Trophoblast cell (in vitro differentiated cells and primary cell): ENCODE measurements at regions not wholly inside any gene's neighbourhood (a gene's known extent, or its start where the extent isn't known, plus 50 kb on each side); places are given as distances from the start of the nearest gene placed in this dataset.

Experiments used
- DNase-seq, 2 donors: peaks; one replicate each; pipeline ENCODE4 v3.0.0-alpha.2; 2016
- H2AFZ ChIP-seq: 2 replicates; pipeline ENCODE4 v1.6.1; 2013; ENCODE audit warnings: low read length, moderate library complexity, mild to moderate bottlenecking; ENCODE audit not compliant: insufficient read depth, poor library complexity
- H2AK5ac ChIP-seq: 2 replicates; pipeline ENCODE4 v1.6.1; 2013; ENCODE audit warnings: mild to moderate bottlenecking, low read length
- H2BK120ac ChIP-seq: 2 replicates; pipeline ENCODE4 v1.6.1; 2013; ENCODE audit warnings: low read length, mild to moderate bottlenecking, moderate library complexity; ENCODE audit not compliant: insufficient read depth, poor library complexity
- H2BK12ac ChIP-seq: 2 replicates; pipeline ENCODE4 v1.6.1; 2013; ENCODE audit warnings: mild to moderate bottlenecking, low read length, moderate library complexity
- H2BK5ac ChIP-seq: 2 replicates; pipeline ENCODE4 v1.6.1; 2013; ENCODE audit warnings: low read length, low read depth, moderate library complexity, mild to moderate bottlenecking; ENCODE audit not compliant: poor library complexity
- H3K14ac ChIP-seq: 2 replicates; pipeline ENCODE4 v1.6.1; 2013; ENCODE audit warnings: mild to moderate bottlenecking, low read length
- H3K18ac ChIP-seq: 2 replicates; pipeline ENCODE4 v1.6.1; 2013; ENCODE audit warnings: mild to moderate bottlenecking, low read length
- H3K23ac ChIP-seq: 2 replicates; pipeline ENCODE4 v1.6.1; 2013; ENCODE audit warnings: low read length
- H3K27ac ChIP-seq: 2 replicates; pipeline ENCODE4 v1.5.1; 2013; ENCODE audit warnings: low read depth, mild to moderate bottlenecking, inconsistent platforms, low read length, moderate library complexity
- H3K27me3 ChIP-seq: 2 replicates; pipeline ENCODE4 v1.6.1; 2013; ENCODE audit warnings: inconsistent platforms, mild to moderate bottlenecking, low read length, moderate library complexity; ENCODE audit not compliant: insufficient read depth
- H3K36me3 ChIP-seq, 2 experiments: 1 replicate in 1 of 2; 2 replicates in 1 of 2; pipeline ENCODE4 v1.6.1; 2013; ENCODE audit warnings: low read length in 2 of 2, mild to moderate bottlenecking in 2 of 2, moderate library complexity in 1 of 2; ENCODE audit not compliant: insufficient read depth in 2 of 2, control insufficient read depth in 1 of 2
- H3K4ac ChIP-seq: 2 replicates; pipeline ENCODE4 v1.6.1; 2013; ENCODE audit warnings: low read depth, mild to moderate bottlenecking, low read length, moderate library complexity
- H3K4me1 ChIP-seq, 2 experiments: 1 replicate in 1 of 2; 2 replicates in 1 of 2; pipeline ENCODE4 v1.6.1; 2013; ENCODE audit warnings: low read length in 2 of 2, mild to moderate bottlenecking in 2 of 2, moderate library complexity in 1 of 2; ENCODE audit not compliant: insufficient read depth in 2 of 2, control insufficient read depth in 1 of 2
- H3K4me2 ChIP-seq: 2 replicates; pipeline ENCODE4 v1.6.1; 2013; ENCODE audit warnings: inconsistent platforms, mild to moderate bottlenecking, low read length, moderate library complexity
- H3K4me3 ChIP-seq: 2 replicates; pipeline ENCODE4 v1.5.1; 2013; ENCODE audit warnings: mild to moderate bottlenecking, low read depth, low read length, inconsistent platforms
- H3K79me1 ChIP-seq: one replicate; pipeline ENCODE4 v1.6.1; 2013; ENCODE audit warnings: low read length
- H3K79me2 ChIP-seq: 2 replicates; pipeline ENCODE4 v1.6.1; 2013; ENCODE audit warnings: low read length, mild to moderate bottlenecking; ENCODE audit not compliant: control insufficient read depth, insufficient read depth, poor library complexity
- H3K9ac ChIP-seq: 2 replicates; pipeline ENCODE4 v1.6.1; 2013; ENCODE audit warnings: mild to moderate bottlenecking, low read length
- H3K9me3 ChIP-seq: 2 replicates; pipeline ENCODE4 v1.6.1; 2013; ENCODE audit warnings: low read depth, mild to moderate bottlenecking, control low read depth, inconsistent platforms, low read length; ENCODE audit not compliant: insufficient read depth
- H4K12ac ChIP-seq: 2 replicates; pipeline ENCODE4 v1.6.1; 2013; ENCODE audit warnings: low read depth, mild to moderate bottlenecking, low read length, moderate library complexity
- H4K8ac ChIP-seq: 2 replicates; pipeline ENCODE4 v1.6.1; 2013; ENCODE audit warnings: low read depth, mild to moderate bottlenecking, low read length, moderate library complexity
- H4K91ac ChIP-seq: one replicate; pipeline ENCODE4 v1.6.1; 2013; ENCODE audit warnings: low read depth, mild to moderate bottlenecking, low read length, moderate library complexity
- WGBS: extraction: QIAGEN DNeasy Blood & Tissue Kit; methylation state at CpG from one replicate; pipeline ENCODE4 v1.1.7; 2013; ENCODE audit warnings: missing lambda C conversion rate; ENCODE audit not compliant: insufficient read length, insufficient coverage; ENCODE audit errors: extremely low coverage; 5-methylcytosine and 5-hydroxymethylcytosine counted together

DNA sequence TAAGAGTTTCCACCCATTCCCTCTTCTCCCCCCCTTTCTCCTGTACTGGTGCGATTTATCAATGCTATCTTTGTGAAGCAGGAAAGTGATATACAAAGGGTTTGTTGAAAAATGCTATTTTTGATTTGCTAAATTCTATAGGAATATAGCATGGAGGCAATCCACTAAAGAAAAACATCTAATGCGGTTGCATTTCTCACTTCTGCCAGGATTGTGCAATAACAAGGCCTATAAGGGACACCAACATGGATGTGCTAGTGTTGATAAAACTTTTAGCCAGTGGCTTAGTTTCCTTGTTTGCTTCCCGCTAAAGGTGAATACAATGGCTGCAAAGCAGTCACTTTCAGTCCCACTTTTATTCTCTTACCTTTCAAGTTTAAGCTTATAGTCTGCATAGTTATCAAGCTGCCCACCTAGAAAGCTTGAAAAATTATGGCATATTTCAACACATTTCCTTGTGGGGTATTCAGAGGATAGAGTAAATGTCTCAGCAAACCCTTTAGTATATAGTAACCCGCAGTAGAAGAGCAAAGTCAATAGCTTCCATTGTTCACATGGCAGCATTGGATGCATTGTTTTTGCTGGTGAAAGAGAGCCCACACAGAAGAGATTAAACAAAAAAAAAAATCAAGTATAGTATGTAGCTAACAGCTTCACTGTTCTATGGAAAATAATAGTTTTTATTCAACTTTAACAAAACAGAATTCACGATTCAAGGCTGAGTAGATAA is 674.6 kb upstream of the SEMA6A start:
- no peak overlapping the region for H4K91ac ChIP-seq
- H2AFZ ChIP-seq, result no peak overlapping the region
- H2BK12ac ChIP-seq, result no peak overlapping the region
- H3K4me3 ChIP-seq, result no peak overlapping the region
- H4K8ac ChIP-seq, result no peak overlapping the region
- H3K9ac ChIP-seq, result no peak overlapping the region
- no peak overlapping the region for H3K23ac ChIP-seq
- no peak overlapping the region for H3K14ac ChIP-seq
- H3K9me3 ChIP-seq, result no peaks in the 10 kb centered on the region
- WGBS, result no CpG with 5 or more reads among the region's 5 CpGs
- no peak overlapping the region for H2BK5ac ChIP-seq
- no peaks in the 10 kb centered on the region for H3K27me3 ChIP-seq
- H2BK120ac ChIP-seq, result no peak overlapping the region
- no peak overlapping the region for H3K4ac ChIP-seq
- H3K4me1 ChIP-seq, result no peaks in the 10 kb centered on the region
- no peak overlapping the region for H3K18ac ChIP-seq
- no peak overlapping the region for H4K12ac ChIP-seq
- DNase-seq, result no peak
- no peak overlapping the region for H2AK5ac ChIP-seq
- no peak overlapping the region for H3K4me2 ChIP-seq
- no peak overlapping the region for H3K27ac ChIP-seq
- no peaks in the 10 kb centered on the region for H3K79me1 ChIP-seq
- H3K79me2 ChIP-seq, result no peaks in the 10 kb centered on the region
- no peaks in the 10 kb centered on the region for H3K36me3 ChIP-seq

GRCh38 chr5:117246424-117246823 is 671.8 kb upstream of the SEMA6A start:
- Histone ChIP-seq H3K79me1 (no peaks in the 10 kb centered on the region), H2BK12ac (no peak overlapping the region), H3K79me2 (no peaks in the 10 kb centered on the region), H2AFZ (no peak overlapping the region), H3K18ac (no peak overlapping the region), H4K8ac (no peak overlapping the region), H3K4me1 (no peaks in the 10 kb centered on the region), H3K4me3 (no peak overlapping the region), H3K27ac (no peak overlapping the region), H3K36me3 (peaks cover 0 to 3% of the 10 kb centered on the region in 2 experiments), H2AK5ac (no peak overlapping the region), H3K9me3 (peaks cover under 1% of the 10 kb centered on the region), H3K14ac (no peak overlapping the region), H3K27me3 (no peaks in the 10 kb centered on the region), H2BK120ac (no peak overlapping the region), H4K12ac (no peak overlapping the region), H2BK5ac (no peak overlapping the region), H3K23ac (no peak overlapping the region), H4K91ac (no peak overlapping the region), H3K4me2 (no peak overlapping the region), H3K4ac (no peak overlapping the region), H3K9ac (no peak overlapping the region)
- no peak for DNase-seq

GRCh38 chr5:117245130-117245529 is 670.5 kb upstream of the SEMA6A start:
- Histone ChIP-seq H3K27me3 (no peaks in the 10 kb centered on the region), H2AK5ac (no peak overlapping the region), H2AFZ (no peak overlapping the region), H3K4ac (no peak overlapping the region), H2BK12ac (no peak overlapping the region), H4K8ac (no peak overlapping the region), H4K12ac (no peak overlapping the region), H3K9ac (no peak overlapping the region), H3K79me2 (no peaks in the 10 kb centered on the region), H3K4me1 (no peaks in the 10 kb centered on the region), H2BK120ac (no peak overlapping the region), H3K4me3 (no peak overlapping the region), H3K9me3 (peaks cover 2% of the 10 kb centered on the region), H3K36me3 (peaks cover 2 to 3% of the 10 kb centered on the region in 2 experiments), H3K27ac (no peak overlapping the region), H3K18ac (no peak overlapping the region), H4K91ac (no peak overlapping the region), H3K23ac (no peak overlapping the region), H3K4me2 (no peak overlapping the region), H2BK5ac (no peak overlapping the region), H3K79me1 (no peaks in the 10 kb centered on the region), H3K14ac (no peak overlapping the region)
- WGBS, result no CpG with 5 or more reads among the region's 1 CpG
- DNase-seq, result no peak

- no peak overlapping the region for H4K91ac ChIP-seq
These were observed 667.4 kb upstream of the SEMA6A start for GRCh38 chr5:117242028-117242427.

More at GRCh38 chr5:117242028-117242427, 667.4 kb upstream of the SEMA6A start:
- Histone ChIP-seq H3K27me3 (no peaks in the 10 kb centered on the region), H4K8ac (no peak overlapping the region), H2BK12ac (no peak overlapping the region), H3K4ac (no peak overlapping the region), H2BK5ac (no peak overlapping the region), H3K4me1 (no peaks in the 10 kb centered on the region), H2AFZ (no peak overlapping the region), H3K18ac (no peak overlapping the region), H3K14ac (no peak overlapping the region), H3K79me1 (no peaks in the 10 kb centered on the region), H3K23ac (no peak overlapping the region), H2AK5ac (no peak overlapping the region), H4K12ac (no peak overlapping the region), H3K79me2 (no peaks in the 10 kb centered on the region), H3K36me3 (peaks cover 2 to 3% of the 10 kb centered on the region in 2 experiments), H3K9me3 (peaks cover 2% of the 10 kb centered on the region), H3K27ac (no peak overlapping the region), H2BK120ac (no peak overlapping the region), H3K9ac (no peak overlapping the region), H3K4me3 (no peak overlapping the region), H3K4me2 (no peak overlapping the region)
- DNase-seq, result no peak
- WGBS, result no CpG with 5 or more reads among the region's 2 CpGs
